ENCODE measurements at regions not wholly inside any gene's neighbourhood (a gene's known extent, or its start where the extent isn't known, plus 50 kb on each side); places are given as distances from the start of the nearest gene placed in this dataset.

GRCh38 chr4:58435871-58436270 is 1325.7 kb upstream of the IGFBP7 start:
- no peak for TF ChIP-seq CTCF (IDR thresholded peaks at IDR 0.05)
- no peak for TF ChIP-seq POLR2A (IDR thresholded peaks at IDR 0.05)
